ENCODE measurements at regions not wholly inside any gene's neighbourhood (a gene's known extent, or its start where the extent isn't known, plus 50 kb on each side); places are given as distances from the start of the nearest gene placed in this dataset.

- no peak overlapping the region for H3K27ac ChIP-seq (ENCODE audit: low read depth, low read length)
- no peak overlapping the region for H3K9ac ChIP-seq (ENCODE audit: low read depth, low read length)
- H3K27me3 ChIP-seq (ENCODE audit: control insufficient read depth, insufficient read depth, low read length): no peaks in the 10 kb centered on the region
- no peaks in the 10 kb centered on the region for H3K9me3 ChIP-seq (ENCODE audit: control insufficient read depth, insufficient read depth, low read length)
- no peak overlapping the region for H3K4me3 ChIP-seq (ENCODE audit: low read depth, low read length)
- H3K4me1 ChIP-seq (ENCODE audit: control insufficient read depth, insufficient read depth, low read length): no peaks in the 10 kb centered on the region
- no peaks in the 10 kb centered on the region for H3K36me3 ChIP-seq (ENCODE audit: control insufficient read depth, insufficient read depth, low read length)
These were observed 265.6 kb upstream of the JAG1 start for GRCh38 chr20:10939331-10939941.

- Histone ChIP-seq H3K36me3 (ENCODE audit: control insufficient read depth, insufficient read depth, low read length) (no peaks in the 10 kb centered on the region), H3K27me3 (ENCODE audit: control insufficient read depth, insufficient read depth, low read length) (no peaks in the 10 kb centered on the region), H3K9ac (ENCODE audit: low read depth, low read length) (no peak overlapping the region), H3K4me1 (ENCODE audit: control insufficient read depth, insufficient read depth, low read length) (no peaks in the 10 kb centered on the region), H3K9me3 (ENCODE audit: control insufficient read depth, insufficient read depth, low read length) (no peaks in the 10 kb centered on the region), H3K27ac (ENCODE audit: low read depth, low read length) (no peak overlapping the region), H3K4me3 (ENCODE audit: low read depth, low read length) (no peak overlapping the region)
These were observed 267.1 kb upstream of the JAG1 start for GRCh38 chr20:10940941-10941340.

GRCh38 chr20:10943686-10944265 is 270.0 kb upstream of the JAG1 start:
- Histone ChIP-seq H3K4me1 (ENCODE audit: control insufficient read depth, insufficient read depth, low read length) (no peaks in the 10 kb centered on the region), H3K27ac (ENCODE audit: low read depth, low read length) (no peak overlapping the region), H3K9me3 (ENCODE audit: control insufficient read depth, insufficient read depth, low read length) (no peaks in the 10 kb centered on the region), H3K36me3 (ENCODE audit: control insufficient read depth, insufficient read depth, low read length) (no peaks in the 10 kb centered on the region), H3K4me3 (ENCODE audit: low read depth, low read length) (no peak overlapping the region), H3K9ac (ENCODE audit: low read depth, low read length) (no peak overlapping the region), H3K27me3 (ENCODE audit: control insufficient read depth, insufficient read depth, low read length) (no peaks in the 10 kb centered on the region)

GRCh38 chr20:10946124-10946880 is 272.5 kb upstream of the JAG1 start:
- Histone ChIP-seq H3K36me3 (ENCODE audit: control insufficient read depth, insufficient read depth, low read length) (no peaks in the 10 kb centered on the region), H3K27me3 (ENCODE audit: control insufficient read depth, insufficient read depth, low read length) (no peaks in the 10 kb centered on the region), H3K4me3 (ENCODE audit: low read depth, low read length) (no peak overlapping the region)

GRCh38 chr20:10947726-10948125 is 273.9 kb upstream of the JAG1 start:
- H3K4me3 ChIP-seq (ENCODE audit: low read depth, low read length): no peak overlapping the region
- peaks cover 4% of the 10 kb centered on the region; the same call in 1 of the 2 replicates for H3K4me1 ChIP-seq (ENCODE audit: control insufficient read depth, insufficient read depth, low read length)
- H3K27me3 ChIP-seq (ENCODE audit: control insufficient read depth, insufficient read depth, low read length): no peaks in the 10 kb centered on the region
- no peaks in the 10 kb centered on the region for H3K9me3 ChIP-seq (ENCODE audit: control insufficient read depth, insufficient read depth, low read length)
- no peaks in the 10 kb centered on the region for H3K36me3 ChIP-seq (ENCODE audit: control insufficient read depth, insufficient read depth, low read length)
- no peak overlapping the region for H3K9ac ChIP-seq (ENCODE audit: low read depth, low read length)
- no peak overlapping the region for H3K27ac ChIP-seq (ENCODE audit: low read depth, low read length)

More at GRCh38 chr20:10946124-10946880, 272.5 kb upstream of the JAG1 start:
- Histone ChIP-seq H3K4me1 (ENCODE audit: control insufficient read depth, insufficient read depth, low read length) (peaks cover 4% of the 10 kb centered on the region; the same call in 1 of the 2 replicates), H3K9ac (ENCODE audit: low read depth, low read length) (no peak overlapping the region), H3K9me3 (ENCODE audit: control insufficient read depth, insufficient read depth, low read length) (no peaks in the 10 kb centered on the region), H3K27ac (ENCODE audit: low read depth, low read length) (no peak overlapping the region)

- Histone ChIP-seq H3K36me3 (ENCODE audit: control insufficient read depth, insufficient read depth, low read length) (no peaks in the 10 kb centered on the region), H3K4me1 (ENCODE audit: control insufficient read depth, insufficient read depth, low read length) (peaks cover 4% of the 10 kb centered on the region; the same call in 1 of the 2 replicates), H3K4me3 (ENCODE audit: low read depth, low read length) (no peak overlapping the region), H3K9ac (ENCODE audit: low read depth, low read length) (no peak overlapping the region), H3K9me3 (ENCODE audit: control insufficient read depth, insufficient read depth, low read length) (no peaks in the 10 kb centered on the region), H3K27ac (ENCODE audit: low read depth, low read length) (no peak overlapping the region), H3K27me3 (ENCODE audit: control insufficient read depth, insufficient read depth, low read length) (no peaks in the 10 kb centered on the region)
These were observed 276.4 kb upstream of the JAG1 start for GRCh38 chr20:10949930-10950783.

- no peak overlapping the region for H3K9ac ChIP-seq (ENCODE audit: low read depth, low read length)
- H3K36me3 ChIP-seq (ENCODE audit: control insufficient read depth, insufficient read depth, low read length): no peaks in the 10 kb centered on the region
- H3K9me3 ChIP-seq (ENCODE audit: control insufficient read depth, insufficient read depth, low read length): no peaks in the 10 kb centered on the region
- no peak overlapping the region for H3K27ac ChIP-seq (ENCODE audit: low read depth, low read length)
- H3K4me3 ChIP-seq (ENCODE audit: low read depth, low read length): no peak overlapping the region
- no peaks in the 10 kb centered on the region for H3K27me3 ChIP-seq (ENCODE audit: control insufficient read depth, insufficient read depth, low read length)
- peaks cover 4% of the 10 kb centered on the region; the same call in 1 of the 2 replicates for H3K4me1 ChIP-seq (ENCODE audit: control insufficient read depth, insufficient read depth, low read length)
These were observed 277.4 kb upstream of the JAG1 start for GRCh38 chr20:10951216-10951615.

- Histone ChIP-seq H3K27me3 (ENCODE audit: control insufficient read depth, insufficient read depth, low read length) (no peaks in the 10 kb centered on the region), H3K9me3 (ENCODE audit: control insufficient read depth, insufficient read depth, low read length) (no peaks in the 10 kb centered on the region), H3K4me3 (ENCODE audit: low read depth, low read length) (no peak overlapping the region), H3K9ac (ENCODE audit: low read depth, low read length) (no peak overlapping the region), H3K27ac (ENCODE audit: low read depth, low read length) (no peak overlapping the region), H3K36me3 (ENCODE audit: control insufficient read depth, insufficient read depth, low read length) (no peaks in the 10 kb centered on the region), H3K4me1 (ENCODE audit: control insufficient read depth, insufficient read depth, low read length) (peaks cover 4% of the 10 kb centered on the region; the same call in 1 of the 2 replicates)
These were observed 278.1 kb upstream of the JAG1 start for GRCh38 chr20:10951904-10952303.

GRCh38 chr20:10953437-10953836 is 279.6 kb upstream of the JAG1 start:
- Histone ChIP-seq H3K27me3 (ENCODE audit: control insufficient read depth, insufficient read depth, low read length) (no peaks in the 10 kb centered on the region), H3K27ac (ENCODE audit: low read depth, low read length) (no peak overlapping the region)

GRCh38 chr20:10954137-10954840 is 280.5 kb upstream of the JAG1 start:
- H3K9ac ChIP-seq (ENCODE audit: low read depth, low read length): no peak overlapping the region
- no peaks in the 10 kb centered on the region for H3K27me3 ChIP-seq (ENCODE audit: control insufficient read depth, insufficient read depth, low read length)
- H3K4me3 ChIP-seq (ENCODE audit: low read depth, low read length): no peak overlapping the region
- H3K27ac ChIP-seq (ENCODE audit: low read depth, low read length): no peak overlapping the region
- H3K36me3 ChIP-seq (ENCODE audit: control insufficient read depth, insufficient read depth, low read length): no peaks in the 10 kb centered on the region
- no peaks in the 10 kb centered on the region for H3K9me3 ChIP-seq (ENCODE audit: control insufficient read depth, insufficient read depth, low read length)
- peaks cover 4% of the 10 kb centered on the region; the same call in 1 of the 2 replicates for H3K4me1 ChIP-seq (ENCODE audit: control insufficient read depth, insufficient read depth, low read length)

More at GRCh38 chr20:10953437-10953836, 279.6 kb upstream of the JAG1 start:
- Histone ChIP-seq H3K9me3 (ENCODE audit: control insufficient read depth, insufficient read depth, low read length) (no peaks in the 10 kb centered on the region), H3K4me1 (ENCODE audit: control insufficient read depth, insufficient read depth, low read length) (peaks cover 4% of the 10 kb centered on the region; the same call in 1 of the 2 replicates), H3K9ac (ENCODE audit: low read depth, low read length) (no peak overlapping the region), H3K4me3 (ENCODE audit: low read depth, low read length) (no peak overlapping the region), H3K36me3 (ENCODE audit: control insufficient read depth, insufficient read depth, low read length) (no peaks in the 10 kb centered on the region)

Measured in HUES48 (cell line).